ENCODE measurements at regions not wholly inside any gene's neighbourhood (a gene's known extent, or its start where the extent isn't known, plus 50 kb on each side); places are given as distances from the start of the nearest gene placed in this dataset.

GRCh38 chr16:13324851-13325250 is 423.5 kb downstream of the SHISA9 start:
- TF ChIP-seq POLR2AphosphoS5 (IDR thresholded peaks at IDR 0.05; ENCODE audit: low read length) (no peak), JUNB (IDR thresholded peaks at IDR 0.05) (no peak), RELA (IDR thresholded peaks at IDR 0.05; ENCODE audit: borderline replicate concordance, partially characterized antibody) (no peak), EP300 (IDR thresholded peaks at IDR 0.05; ENCODE audit: borderline replicate concordance in 1 of 2, control insufficient read depth in 1 of 2, low read depth in 2 of 2, low read length in 2 of 2) (no peak), SIN3A (IDR thresholded peaks at IDR 0.05; ENCODE audit: low read depth, low read length) (no peak)
- TF ChIP-seq, protein P1, sequence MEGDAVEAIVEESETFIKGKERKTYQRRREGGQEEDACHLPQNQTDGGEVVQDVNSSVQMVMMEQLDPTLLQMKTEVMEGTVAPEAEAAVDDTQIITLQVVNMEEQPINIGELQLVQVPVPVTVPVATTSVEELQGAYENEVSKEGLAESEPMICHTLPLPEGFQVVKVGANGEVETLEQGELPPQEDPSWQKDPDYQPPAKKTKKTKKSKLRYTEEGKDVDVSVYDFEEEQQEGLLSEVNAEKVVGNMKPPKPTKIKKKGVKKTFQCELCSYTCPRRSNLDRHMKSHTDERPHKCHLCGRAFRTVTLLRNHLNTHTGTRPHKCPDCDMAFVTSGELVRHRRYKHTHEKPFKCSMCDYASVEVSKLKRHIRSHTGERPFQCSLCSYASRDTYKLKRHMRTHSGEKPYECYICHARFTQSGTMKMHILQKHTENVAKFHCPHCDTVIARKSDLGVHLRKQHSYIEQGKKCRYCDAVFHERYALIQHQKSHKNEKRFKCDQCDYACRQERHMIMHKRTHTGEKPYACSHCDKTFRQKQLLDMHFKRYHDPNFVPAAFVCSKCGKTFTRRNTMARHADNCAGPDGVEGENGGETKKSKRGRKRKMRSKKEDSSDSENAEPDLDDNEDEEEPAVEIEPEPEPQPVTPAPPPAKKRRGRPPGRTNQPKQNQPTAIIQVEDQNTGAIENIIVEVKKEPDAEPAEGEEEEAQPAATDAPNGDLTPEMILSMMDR (IDR thresholded peaks at IDR 0.05 in 2 of 3, conservative IDR thresholded peaks at IDR 0.05 in 1 of 3; ENCODE audit: control insufficient read depth in 2 of 3, extremely low read depth in 1 of 3, insufficient read depth in 1 of 3, low read depth in 3 of 3, low read length in 3 of 3): no peak
